ENCODE measurements at regions not wholly inside any gene's neighbourhood (a gene's known extent, or its start where the extent isn't known, plus 50 kb on each side); places are given as distances from the start of the nearest gene placed in this dataset.

DNA sequence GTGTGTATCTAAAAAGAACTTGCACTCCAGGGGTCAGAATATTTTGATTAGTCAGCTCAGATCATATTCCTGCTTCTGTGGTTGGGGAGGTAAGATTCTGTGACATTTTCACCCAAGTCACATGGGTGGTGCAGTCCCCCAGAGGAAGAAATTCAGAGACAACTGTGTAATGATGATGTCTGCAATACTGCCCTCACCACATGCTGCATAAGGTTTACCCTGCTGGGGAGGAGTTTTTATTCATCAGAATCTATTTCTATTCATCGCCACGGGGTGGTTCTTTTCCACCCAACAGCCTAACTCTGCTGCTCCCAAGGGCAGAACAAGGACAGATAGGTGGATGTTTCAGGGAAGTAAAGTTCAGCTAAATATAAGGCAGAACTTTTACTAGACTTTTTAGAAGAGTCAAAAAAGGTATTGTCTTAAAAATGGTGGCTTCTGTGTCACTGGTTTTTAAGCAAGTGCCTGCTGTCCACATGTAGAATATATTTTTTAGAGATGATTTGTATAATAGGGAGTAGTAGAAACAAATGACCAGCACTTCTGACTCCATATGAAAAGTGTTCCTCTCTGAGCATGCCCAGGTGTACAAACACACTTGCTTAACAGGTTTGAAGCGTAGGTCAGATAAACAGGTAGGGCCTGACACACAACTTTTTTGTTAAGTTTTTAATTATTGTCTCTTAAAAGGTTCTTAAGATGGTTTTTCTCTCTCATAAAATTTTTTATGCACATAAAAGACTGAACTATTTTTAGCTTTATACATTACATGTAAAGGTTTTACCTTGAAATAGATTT, 352.7 kb downstream of the LRRC70 start:
- Histone ChIP-seq H3K9me3 (no peaks in the 10 kb centered on the region), H3K4me3 (no peak overlapping the region), H3K27ac (no peak overlapping the region), H3K27me3 (no peaks in the 10 kb centered on the region), H3K36me3 (no peaks in the 10 kb centered on the region), H3K4me1 (no peaks in the 10 kb centered on the region)
- intact Hi-C loops (cut with DNase I) = no loop called here
- FAIRE-seq (no peak), ATAC-seq (peak in 3 of 4 donors; percentile 64 to 82 (median 77)), DNase-seq (no peak)
- 15% methylated on average over 3 of the region's 3 CpGs for WGBS, 2 donors
- TF ChIP-seq, protein P1, sequence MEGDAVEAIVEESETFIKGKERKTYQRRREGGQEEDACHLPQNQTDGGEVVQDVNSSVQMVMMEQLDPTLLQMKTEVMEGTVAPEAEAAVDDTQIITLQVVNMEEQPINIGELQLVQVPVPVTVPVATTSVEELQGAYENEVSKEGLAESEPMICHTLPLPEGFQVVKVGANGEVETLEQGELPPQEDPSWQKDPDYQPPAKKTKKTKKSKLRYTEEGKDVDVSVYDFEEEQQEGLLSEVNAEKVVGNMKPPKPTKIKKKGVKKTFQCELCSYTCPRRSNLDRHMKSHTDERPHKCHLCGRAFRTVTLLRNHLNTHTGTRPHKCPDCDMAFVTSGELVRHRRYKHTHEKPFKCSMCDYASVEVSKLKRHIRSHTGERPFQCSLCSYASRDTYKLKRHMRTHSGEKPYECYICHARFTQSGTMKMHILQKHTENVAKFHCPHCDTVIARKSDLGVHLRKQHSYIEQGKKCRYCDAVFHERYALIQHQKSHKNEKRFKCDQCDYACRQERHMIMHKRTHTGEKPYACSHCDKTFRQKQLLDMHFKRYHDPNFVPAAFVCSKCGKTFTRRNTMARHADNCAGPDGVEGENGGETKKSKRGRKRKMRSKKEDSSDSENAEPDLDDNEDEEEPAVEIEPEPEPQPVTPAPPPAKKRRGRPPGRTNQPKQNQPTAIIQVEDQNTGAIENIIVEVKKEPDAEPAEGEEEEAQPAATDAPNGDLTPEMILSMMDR (IDR thresholded peaks at IDR 0.05) = no peak

DNA sequence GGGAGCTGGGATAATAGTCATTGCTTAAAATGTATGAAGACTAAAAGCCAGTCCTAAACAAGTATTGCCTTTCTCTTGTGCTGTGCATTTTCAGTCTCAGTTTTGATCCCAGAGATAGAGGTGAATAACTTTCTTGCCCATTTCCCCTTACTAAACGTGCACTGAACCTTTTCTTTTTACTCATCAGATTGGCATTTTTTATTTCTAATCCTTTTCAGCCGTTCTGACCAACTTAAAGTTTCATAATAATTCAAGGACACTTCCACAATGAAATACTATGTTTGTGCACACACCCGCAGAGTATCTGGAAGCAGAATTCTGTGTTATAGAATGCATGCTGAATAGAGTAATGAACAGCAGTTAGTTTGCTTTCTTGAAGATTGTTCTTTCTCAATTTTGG, 343.6 kb downstream of the LRRC70 start:
- TF ChIP-seq, protein P1 (IDR thresholded peaks at IDR 0.05) = no peak
- intact Hi-C loops (cut with DNase I) = no loop called here
- H3K27me3 ChIP-seq = no peaks in the 10 kb centered on the region
- FAIRE-seq (no peak), DNase-seq (no peak), ATAC-seq (no peak)
- 22 to 23% methylated on average over 3 of the region's 3 CpGs for WGBS, 2 donors
- no peaks in the 10 kb centered on the region for H3K36me3 ChIP-seq
- no peak overlapping the region for H3K27ac ChIP-seq
- H3K4me1 ChIP-seq = no peaks in the 10 kb centered on the region
- H3K9me3 ChIP-seq = no peaks in the 10 kb centered on the region
- H3K4me3 ChIP-seq = no peak overlapping the region

DNA sequence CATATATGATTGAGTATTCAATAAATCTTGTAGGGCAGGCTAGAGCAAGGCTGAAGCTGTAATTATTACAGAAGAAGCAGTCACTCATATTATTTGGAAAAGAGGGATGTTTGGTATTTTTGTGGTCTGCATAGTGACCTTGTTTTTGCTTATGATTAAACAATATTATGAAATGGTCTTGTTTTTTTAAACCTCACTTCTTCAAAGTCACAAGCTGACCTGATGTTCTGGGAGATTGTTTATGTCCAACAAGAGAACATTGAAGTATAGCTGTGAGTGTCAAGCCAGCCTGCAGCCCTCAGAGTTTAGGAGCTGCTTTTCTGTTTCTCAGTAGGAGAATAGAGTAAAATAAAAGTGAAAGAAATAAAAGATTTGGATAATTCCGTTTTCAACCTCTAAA, 342.2 kb downstream of the LRRC70 start:
- intact Hi-C loops (cut with DNase I) = no loop called here
- TF ChIP-seq, protein P1 (IDR thresholded peaks at IDR 0.05) = no peak
- H3K4me3 ChIP-seq = no peak overlapping the region
- H3K4me1 ChIP-seq = no peaks in the 10 kb centered on the region
- 51 to 67% methylated on average over 1 of the region's 1 CpG for WGBS, 2 donors
- no peak for ATAC-seq
- FAIRE-seq = no peak
- H3K27ac ChIP-seq = no peak overlapping the region
- no peaks in the 10 kb centered on the region for H3K27me3 ChIP-seq
- H3K9me3 ChIP-seq = no peaks in the 10 kb centered on the region
- no peak for DNase-seq
- no peaks in the 10 kb centered on the region for H3K36me3 ChIP-seq

DNA sequence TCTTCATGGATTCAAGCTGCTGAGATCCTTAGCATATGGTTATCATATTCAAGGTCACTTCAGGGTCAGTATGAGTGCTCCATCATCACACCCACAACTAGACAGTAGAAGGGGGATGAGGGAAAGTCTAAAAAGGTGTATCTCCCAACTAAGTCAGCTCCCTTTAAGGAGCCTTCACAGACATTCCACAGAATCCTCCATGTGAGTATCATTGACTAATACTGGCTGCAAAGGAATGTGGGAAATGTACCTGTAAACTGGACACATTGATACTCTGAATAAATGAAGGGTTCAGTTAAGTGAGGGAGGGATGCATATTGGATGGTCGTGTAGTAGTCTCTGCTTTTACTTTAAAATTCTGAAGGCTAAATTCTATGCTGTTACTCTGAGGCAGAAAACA, 330.7 kb downstream of the LRRC70 start:
- no peak overlapping the region for H3K27ac ChIP-seq
- H3K27me3 ChIP-seq = no peaks in the 10 kb centered on the region
- ATAC-seq (no peak), DNase-seq (no peak), FAIRE-seq (no peak)
- no peaks in the 10 kb centered on the region for H3K9me3 ChIP-seq
- no peak overlapping the region for H3K4me3 ChIP-seq
- H3K36me3 ChIP-seq = no peaks in the 10 kb centered on the region
- WGBS, 2 donors = 26 to 55% methylated on average over 1 of the region's 1 CpG
- TF ChIP-seq, protein P1 (IDR thresholded peaks at IDR 0.05) = no peak
- intact Hi-C loops (cut with DNase I) = no loop called here
- H3K4me1 ChIP-seq = no peaks in the 10 kb centered on the region

DNA sequence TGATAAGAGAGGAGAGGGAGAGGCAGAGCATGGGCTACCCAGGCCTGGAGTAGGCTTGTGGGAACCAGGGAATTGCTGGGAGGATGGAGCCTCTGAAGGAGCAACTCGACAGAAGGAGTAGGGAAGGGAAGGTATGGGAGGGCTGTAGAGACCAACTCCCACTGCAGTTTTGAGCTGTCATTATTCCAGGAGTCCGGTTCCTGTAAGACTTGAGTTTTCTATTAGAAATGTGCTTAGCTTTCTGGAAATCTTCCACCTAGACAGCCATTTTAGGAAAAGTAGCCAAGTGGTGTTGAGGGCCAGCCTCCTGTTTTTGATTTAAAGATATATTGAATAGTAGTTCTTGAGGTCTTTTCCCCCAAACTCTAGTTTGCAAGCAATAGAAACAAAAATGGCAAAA, 323.5 kb downstream of the LRRC70 start:
- Histone ChIP-seq H3K4me3 (no peak overlapping the region), H3K27me3 (no peaks in the 10 kb centered on the region), H3K36me3 (no peaks in the 10 kb centered on the region), H3K9me3 (no peaks in the 10 kb centered on the region), H3K27ac (no peak overlapping the region), H3K4me1 (no peaks in the 10 kb centered on the region)
- TF ChIP-seq, protein P1 (IDR thresholded peaks at IDR 0.05) = no peak
- no peak for DNase-seq
- FAIRE-seq = no peak
- intact Hi-C loops (cut with DNase I) = no loop called here
- ATAC-seq = no peak
- 72 to 75% methylated on average over 2 of the region's 2 CpGs for WGBS, 2 donors

All from pancreas (tissue), 10 donors.